GM12878 (cell line): ENCODE measurements at regions not wholly inside any gene's neighbourhood (a gene's known extent, or its start where the extent isn't known, plus 50 kb on each side); places are given as distances from the start of the nearest gene placed in this dataset.

Experiments
- ATAC-seq: fragments of 200-7000 bp; cut with Tn5 transposase; 3 replicates; pipeline ENCODE4 v1.9.1; 2020; ENCODE audit warnings: mild to moderate bottlenecking, moderate library complexity
- BruUV-seq: library from RNA; stranded (reverse); fragments of 400-500 nt; replicated peaks from 2 replicates; lab custom pipeline; 2021; lab: Mats Ljungman, UMichigan
- CTCF ChIA-PET: fragments of 300-600 bp; sonication (Branson Sonifier 250); formaldehyde crosslinking; extraction: SDS; loops from one replicate; lab custom pipeline; 2021; ENCODE audit warnings: inconsistent platforms; lab: Yijun Ruan, JAX
- POLR2A ChIA-PET: fragments of 350-600 bp; formaldehyde crosslinking; extraction: SDS; loops from one replicate; lab custom pipeline; 2021; ENCODE audit warnings: inconsistent platforms; lab: Charles Lee
- RAD21 ChIA-PET: fragments of 300-600 bp; sonication (Branson Sonifier 250); formaldehyde crosslinking; loops from one replicate; lab custom pipeline; 2023; ENCODE audit warnings: antibody characterized with exemption; ENCODE audit not compliant: unreplicated experiment; lab: Charles Lee
- SMC1A ChIA-PET: fragments of 300-600 bp; sonication (Branson Sonifier 250); formaldehyde crosslinking; loops from one replicate; lab custom pipeline; 2023; ENCODE audit not compliant: unreplicated experiment, uncharacterized antibody; lab: Charles Lee
- DNase-seq: peaks from one replicate; pipeline ENCODE4 v3.0.0-alpha.2; 2011; ENCODE audit warnings: low read depth, low spot score
- FAIRE-seq: peaks from 3 replicates; lab custom pipeline; 2011; peaks lifted over from hg19 to GRCh38; lab: Jason Lieb, UNC
- H2AFZ ChIP-seq: 2 replicates; pipeline ENCODE4 v1.6.0; 2011; ENCODE audit warnings: low read depth, low read length, control low read depth; ENCODE audit not compliant: control insufficient read depth
- H3K27ac ChIP-seq: 2 replicates; pipeline ENCODE4 v1.5.1; 2011; ENCODE audit warnings: control low read depth; ENCODE audit not compliant: control insufficient read depth, insufficient read depth
- H3K27me3 ChIP-seq, 2 experiments: replicated peaks in 1 of 2; 2 replicates each; pipeline versions ENCODE4 v1.6.0 to v1.6.1; 2011; ENCODE audit warnings: low read length in 1 of 2; ENCODE audit not compliant: control insufficient read depth in 2 of 2, insufficient read depth in 2 of 2
- H3K36me3 ChIP-seq, 2 experiments: 2 replicates each; pipeline ENCODE4 v1.5.1; 2011; ENCODE audit warnings: low read length in 1 of 2; ENCODE audit not compliant: control insufficient read depth in 2 of 2, insufficient read depth in 2 of 2
- H3K4me1 ChIP-seq: 2 replicates; pipeline ENCODE4 v1.6.1; 2011; ENCODE audit warnings: mild to moderate bottlenecking, low read length, moderate library complexity, mixed read lengths; ENCODE audit not compliant: control insufficient read depth, insufficient read depth
- H3K4me2 ChIP-seq: 2 replicates; pipeline ENCODE4 v1.6.0; 2011; ENCODE audit warnings: control low read depth; ENCODE audit not compliant: control insufficient read depth, insufficient read depth
- H3K4me3 ChIP-seq: fragments of 200-600 bp; sonication (generic); 2 replicates; pipeline ENCODE4 v1.5.1; 2016
- H3K79me2 ChIP-seq: 2 replicates; pipeline ENCODE4 v1.6.0; 2011; ENCODE audit warnings: low read length; ENCODE audit not compliant: control insufficient read depth, insufficient read depth
- H3K9ac ChIP-seq: 2 replicates; pipeline ENCODE4 v1.8.0; 2011; ENCODE audit warnings: low read length, control low read depth, mixed read lengths; ENCODE audit not compliant: control insufficient read depth, insufficient read depth
- H3K9me3 ChIP-seq: replicated peaks from 3 replicates; pipeline ENCODE4 v1.5.1; 2011; ENCODE audit warnings: mild to moderate bottlenecking, low read length; ENCODE audit not compliant: control insufficient read depth, insufficient read depth
- H4K20me1 ChIP-seq: 2 replicates; pipeline ENCODE4 v1.6.0; 2011; ENCODE audit not compliant: control insufficient read depth, insufficient read depth
- ASH2L ChIP-seq: fragments of 300-600, 200-600 bp; sonication (generic); IDR thresholded peaks from 2 replicates; pipeline ENCODE4 v1.6.1; 2017; ENCODE audit warnings: low read depth, mild to moderate bottlenecking, borderline replicate concordance
- ATF2 ChIP-seq: IDR thresholded peaks from 2 replicates; pipeline ENCODE4 v1.6.1; 2012; ENCODE audit warnings: low read length, inconsistent platforms
- BHLHE40 ChIP-seq, 2 experiments: fragments of 450-650 bp in 1 of 2; IDR thresholded peaks; 2 replicates each; pipeline ENCODE4 v1.6.1; 2011 to 2017; ENCODE audit warnings: low read depth in 2 of 2, borderline replicate concordance in 1 of 2, improper control_type of control experiment in 1 of 2, low read length in 1 of 2, mild to moderate bottlenecking in 1 of 2
- CHD2 ChIP-seq: IDR thresholded peaks from 2 replicates; pipeline ENCODE4 v1.6.1; 2011; ENCODE audit warnings: low read depth, low read length, improper control_type of control experiment, borderline replicate concordance
- CREM ChIP-seq: IDR thresholded peaks from 2 replicates; pipeline ENCODE4 v1.6.1; 2014; ENCODE audit warnings: antibody characterized with exemption, low read depth
- CTCF ChIP-seq, 3 experiments: IDR thresholded peaks in 2 of 3; conservative IDR thresholded peaks in 1 of 3; 2 replicates each; pipeline ENCODE4 v1.5.1; 2011; ENCODE audit warnings: low read depth in 3 of 3, low read length in 3 of 3, mild to moderate bottlenecking in 3 of 3, control low read depth in 2 of 3, moderate library complexity in 2 of 3, inconsistent platforms in 1 of 3, mixed read lengths in 1 of 3; ENCODE audit not compliant: control insufficient read depth in 2 of 3, insufficient read depth in 1 of 3; ENCODE audit errors: extremely low read depth in 1 of 3
- IKZF2 ChIP-seq, 2 experiments: fragments of 450-650 bp; IDR thresholded peaks; 2 replicates each; pipeline ENCODE4 v1.6.1; 2017; ENCODE audit warnings: mild to moderate bottlenecking in 2 of 2, moderate library complexity in 2 of 2
- SIX5 ChIP-seq: IDR thresholded peaks from 2 replicates; pipeline ENCODE4 v1.6.1; 2011; ENCODE audit warnings: mild to moderate bottlenecking, low read depth, low read length, moderate library complexity; ENCODE audit not compliant: severe bottlenecking
- SP1 ChIP-seq: IDR thresholded peaks from one replicate; pipeline ENCODE4 v1.6.1; 2011; ENCODE audit warnings: low read depth, low read length
- SUPT20H ChIP-seq: IDR thresholded peaks from 2 replicates; pipeline ENCODE4 v1.6.1; 2011; ENCODE audit warnings: low read depth, mild to moderate bottlenecking, low read length, moderate library complexity, borderline replicate concordance; ENCODE audit not compliant: control insufficient read depth
- TCF7 ChIP-seq: IDR thresholded peaks from 2 replicates; pipeline ENCODE4 v1.6.1; 2014; ENCODE audit warnings: antibody characterized with exemption, borderline replicate concordance
- YBX1 ChIP-seq: fragments of 450-650 bp; IDR thresholded peaks from 2 replicates; pipeline ENCODE4 v1.6.1; 2016; ENCODE audit warnings: antibody characterized with exemption
- ZBED1 ChIP-seq: IDR thresholded peaks from 2 replicates; pipeline ENCODE4 v1.6.1; 2016; ENCODE audit warnings: borderline replicate concordance
- WGBS: methylation state at CpG from one replicate; pipeline ENCODE4 v1.1.6; 2016; ENCODE audit warnings: low lambda C conversion rate; ENCODE audit not compliant: insufficient replicate concordance, insufficient coverage; ENCODE audit errors: missing lambda C conversion rate; 5-methylcytosine and 5-hydroxymethylcytosine counted together
- in situ Hi-C: fragments of 300-500 bp; cut with MboI; formaldehyde crosslinking; loops from 9 replicates; pipeline ENCODE4 v1.14.3; 2018; ENCODE audit warnings: mixed read lengths
- intact Hi-C: fragments of 100-400 bp; cut with micrococcal nuclease; formaldehyde crosslinking; loops from one replicate; pipeline ENCODE4 v1.14.2; 2022; ENCODE audit not compliant: unreplicated experiment
- TF ChIP-seq, protein P1 (sequence below): fragments of 450-650 bp; IDR thresholded peaks from 2 replicates; pipeline ENCODE4 v1.6.1; 2016; ENCODE audit warnings: mild to moderate bottlenecking

GRCh38 chr16:79394206-79394605 is 206.3 kb downstream of the MAF start:
- in situ Hi-C loops, result no loop called here
- H3K27ac ChIP-seq, result no peak overlapping the region
- no peak for TF ChIP-seq CTCF (IDR thresholded peaks at IDR 0.05 in 2 of 3, conservative IDR thresholded peaks at IDR 0.05 in 1 of 3; ENCODE audit: control insufficient read depth in 2 of 3, extremely low read depth in 1 of 3, insufficient read depth in 1 of 3, low read depth in 3 of 3, low read length in 3 of 3)
- TF ChIP-seq, protein P1, sequence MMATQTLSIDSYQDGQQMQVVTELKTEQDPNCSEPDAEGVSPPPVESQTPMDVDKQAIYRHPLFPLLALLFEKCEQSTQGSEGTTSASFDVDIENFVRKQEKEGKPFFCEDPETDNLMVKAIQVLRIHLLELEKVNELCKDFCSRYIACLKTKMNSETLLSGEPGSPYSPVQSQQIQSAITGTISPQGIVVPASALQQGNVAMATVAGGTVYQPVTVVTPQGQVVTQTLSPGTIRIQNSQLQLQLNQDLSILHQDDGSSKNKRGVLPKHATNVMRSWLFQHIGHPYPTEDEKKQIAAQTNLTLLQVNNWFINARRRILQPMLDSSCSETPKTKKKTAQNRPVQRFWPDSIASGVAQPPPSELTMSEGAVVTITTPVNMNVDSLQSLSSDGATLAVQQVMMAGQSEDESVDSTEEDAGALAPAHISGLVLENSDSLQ, result no peak
- no peak for TF ChIP-seq BHLHE40 (IDR thresholded peaks at IDR 0.05; ENCODE audit: borderline replicate concordance in 1 of 2, low read depth in 2 of 2, low read length in 1 of 2)
- TF ChIP-seq YBX1, result no peak
- TF ChIP-seq SP1, result no peak
- TF ChIP-seq SIX5, result no peak
- no peak for TF ChIP-seq ASH2L
- no peak for TF ChIP-seq SUPT20H
- TF ChIP-seq TCF7, result no peak
- no peak for TF ChIP-seq IKZF2 (IDR thresholded peaks at IDR 0.05)
- no peak for TF ChIP-seq ZBED1
- no peak for TF ChIP-seq ATF2
- no peak for TF ChIP-seq CHD2
- TF ChIP-seq CREM, result no peak
- TF ChIP-seq, all 136 proteins: peak for 0
- no peak overlapping the region for H3K9ac ChIP-seq
- H4K20me1 ChIP-seq, result no peaks in the 10 kb centered on the region; the same call in 1 of the 2 replicates
- ChIA-PET RAD21 (no interaction called here), CTCF (no interaction called here), SMC1A (no interaction called here), POLR2A (no interaction called here)
- 7% methylated on average over 2 of the region's 3 CpGs for WGBS
- ATAC-seq (no peak), FAIRE-seq (no peak), DNase-seq (no peak)
- no peaks in the 10 kb centered on the region for H3K36me3 ChIP-seq
- no peak overlapping the region for H2AFZ ChIP-seq
- H3K4me1 ChIP-seq, result no peaks in the 10 kb centered on the region
- no peak overlapping the region for H3K4me2 ChIP-seq
- no peaks in the 10 kb centered on the region for H3K9me3 ChIP-seq
- H3K4me3 ChIP-seq, result no peak overlapping the region
- intact Hi-C loops, result no loop called here
- no peaks in the 10 kb centered on the region for H3K79me2 ChIP-seq
- H3K27me3 ChIP-seq, result no peaks in the 10 kb centered on the region; a peak in 1 of 4 replicates
- no TSS peak for BruUV-seq
